NCI-H128 (cell line): ENCODE measurements at regions not wholly inside any gene's neighbourhood (a gene's known extent, or its start where the extent isn't known, plus 50 kb on each side); places are given as distances from the start of the nearest gene placed in this dataset.

Experiments
- DNase-seq: peaks from one replicate; lab custom pipeline; 2025; ENCODE audit not compliant: unreplicated experiment; lab: John Stamatoyannopoulos, UW

- no peak for DNase-seq
These were observed 1278.6 kb downstream of the PCDH7 start for GRCh38 chr4:31998807-31999206.

- no peak for DNase-seq
These were observed 1279.7 kb downstream of the PCDH7 start for GRCh38 chr4:31999848-32000247.

GRCh38 chr4:32000846-32001488 lies 1280.8 kb downstream of the PCDH7 start:
- no peak for DNase-seq

- DNase-seq: no peak
These were observed 1282.0 kb downstream of the PCDH7 start for GRCh38 chr4:32002037-32002747.

DNA sequence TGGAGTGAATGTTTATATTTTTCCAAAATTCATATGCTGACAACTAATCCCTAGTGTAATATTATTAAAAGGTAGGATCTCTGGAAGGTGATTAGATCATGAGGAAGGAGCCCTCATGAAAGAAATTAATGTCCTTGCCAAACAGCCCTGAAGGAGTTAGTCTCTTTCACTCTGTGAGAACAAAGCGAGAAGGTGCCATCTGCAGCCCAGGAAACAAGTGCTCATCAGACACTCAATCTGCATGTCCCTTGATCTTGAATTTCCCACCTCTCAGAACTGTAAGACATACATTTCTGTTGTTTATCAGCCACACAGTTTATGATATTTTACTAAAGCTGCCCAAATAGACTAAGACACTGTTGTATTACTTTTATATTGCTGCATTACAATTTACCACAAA lies 1283.4 kb downstream of the PCDH7 start:
- DNase-seq: no peak

DNA sequence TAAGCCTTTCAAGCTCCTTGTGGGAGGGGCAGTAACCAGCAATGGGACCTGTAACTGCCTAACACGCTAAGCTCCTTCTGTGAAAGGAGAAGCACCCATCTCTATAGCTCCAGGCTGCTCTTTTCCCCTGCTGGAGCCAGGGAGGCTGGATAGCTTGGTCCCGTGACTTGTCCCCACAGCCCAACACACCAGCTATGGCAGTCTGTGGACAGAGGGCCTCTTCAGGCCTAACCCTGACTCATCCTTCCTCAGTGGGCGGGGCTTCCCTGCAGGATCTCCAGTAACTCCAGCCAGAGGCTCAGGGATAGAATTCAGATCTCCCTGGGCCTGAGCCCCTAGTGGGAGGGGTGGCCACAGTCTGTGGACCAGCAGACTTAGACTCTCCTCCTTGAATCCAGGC lies 1290.1 kb downstream of the PCDH7 start:
- DNase-seq: no peak

DNA sequence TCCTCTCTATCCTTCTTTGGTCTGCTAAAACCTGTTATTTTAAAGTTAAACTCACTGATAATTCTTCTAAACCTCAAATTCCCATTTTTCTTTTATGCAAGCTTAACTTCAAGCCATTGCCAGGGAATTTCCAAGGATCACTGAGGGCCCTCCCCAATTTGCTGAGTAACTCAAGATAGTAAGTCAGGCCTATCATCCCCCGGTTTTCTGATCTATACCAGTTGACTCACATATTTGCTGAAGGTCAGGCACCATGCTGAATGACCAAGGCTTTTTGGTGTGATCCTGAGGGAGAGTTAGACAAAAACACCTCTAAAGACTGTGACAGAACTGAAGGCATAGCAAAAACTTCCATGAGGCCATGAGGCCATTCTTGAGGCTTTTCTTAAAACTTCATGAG lies 1301.9 kb downstream of the PCDH7 start:
- DNase-seq: no peak

DNA sequence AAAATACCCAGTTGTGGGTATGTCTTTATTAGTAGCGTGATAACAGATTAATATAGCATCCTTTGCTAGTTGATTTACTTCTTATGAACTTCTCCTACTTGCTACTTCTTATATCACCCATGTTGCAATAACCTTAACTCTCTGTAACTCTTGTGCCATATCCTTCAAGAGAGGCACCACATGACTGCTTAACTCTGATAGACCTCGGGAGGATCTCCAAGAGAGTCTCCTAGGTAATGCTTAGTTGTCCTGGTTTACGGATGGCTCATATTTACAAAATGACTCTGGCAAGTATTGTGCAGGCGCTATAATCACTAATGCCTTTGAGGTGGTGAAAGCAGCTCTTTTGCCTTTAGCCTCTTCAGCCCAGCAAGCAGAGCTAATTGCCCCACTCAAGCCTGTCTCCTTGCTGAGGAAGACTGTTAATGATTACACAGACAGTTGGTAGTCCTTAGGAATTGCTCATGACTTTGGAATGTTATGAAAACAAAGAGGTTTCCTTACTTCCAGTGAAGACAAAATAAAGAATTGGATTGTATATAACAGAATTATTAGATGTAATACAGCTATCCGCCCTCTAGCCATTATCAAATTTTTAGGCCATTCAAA lies 1305.8 kb downstream of the PCDH7 start:
- no peak for DNase-seq

GRCh38 chr4:32030406-32030805 lies 1310.2 kb downstream of the PCDH7 start:
- no peak for DNase-seq

DNA sequence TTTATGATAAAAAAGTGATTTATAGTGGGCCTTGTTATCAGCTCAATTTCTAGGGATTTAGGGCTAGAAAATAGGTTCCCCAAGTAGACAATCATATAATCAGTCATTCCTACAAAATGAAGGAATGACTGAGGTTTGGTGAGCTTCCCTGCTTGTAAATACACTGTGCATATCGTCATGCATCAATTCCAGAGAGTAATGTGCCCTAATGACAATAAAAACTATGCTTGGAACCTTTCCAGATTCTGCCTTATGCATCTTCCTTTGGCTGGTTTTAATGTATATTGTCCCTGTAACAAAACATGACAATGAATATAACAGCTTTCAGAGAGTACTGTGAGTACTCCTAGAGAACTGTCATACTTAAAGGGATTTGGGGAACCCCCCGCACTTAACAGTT lies 1310.9 kb downstream of the PCDH7 start:
- DNase-seq: no peak

DNA sequence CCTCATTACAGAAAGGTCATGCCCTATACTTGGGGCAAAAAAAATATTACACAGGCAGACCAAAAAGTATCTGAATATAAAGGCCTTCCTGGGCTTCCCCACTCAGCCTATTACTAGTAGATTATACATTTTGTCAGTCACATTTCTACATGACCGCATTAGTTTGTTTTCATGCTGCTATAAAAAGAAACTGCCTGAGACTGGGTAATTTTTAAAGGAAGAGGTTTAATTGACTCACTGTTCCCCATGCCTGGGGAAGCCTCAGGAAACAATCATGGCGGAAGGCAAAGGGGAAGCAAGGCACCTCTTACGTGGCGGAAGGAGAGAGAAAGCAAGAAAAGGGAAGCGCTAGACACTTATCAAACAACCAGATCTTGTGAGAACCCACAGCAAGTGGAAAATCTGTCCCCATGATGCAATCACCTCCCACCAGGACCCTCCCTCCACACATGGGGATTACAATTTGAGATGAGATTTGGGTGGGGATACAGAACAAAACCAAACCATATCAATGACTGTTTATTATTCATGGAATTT lies 1312.0 kb downstream of the PCDH7 start:
- no peak for DNase-seq

- no peak for DNase-seq
These were observed 1317.2 kb downstream of the PCDH7 start for GRCh38 chr4:32037399-32037798.

GRCh38 chr4:32042486-32043247 lies 1322.5 kb downstream of the PCDH7 start:
- DNase-seq: no peak

GRCh38 chr4:32043248-32043633 lies 1323.1 kb downstream of the PCDH7 start:
- no peak for DNase-seq

GRCh38 chr4:32061916-32062315 lies 1341.7 kb downstream of the PCDH7 start:
- DNase-seq: no peak

DNA sequence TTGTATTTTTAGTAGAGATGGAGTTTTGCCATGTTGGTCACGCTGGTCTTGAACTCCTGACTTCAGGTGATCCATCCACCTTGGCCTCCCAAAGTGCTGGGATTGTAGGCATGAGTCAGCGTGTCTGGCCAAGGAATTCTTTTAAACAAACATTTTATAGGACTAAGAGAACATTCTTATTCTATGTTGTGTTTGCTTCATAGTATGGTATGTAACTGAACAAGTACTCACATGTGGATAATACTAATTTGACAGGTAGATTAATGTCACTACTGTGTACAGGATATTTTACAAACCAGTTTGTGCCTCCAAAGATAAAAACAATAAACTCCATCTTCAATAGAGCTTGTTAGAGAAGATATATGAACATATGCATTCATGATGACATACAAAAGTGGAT lies 1353.4 kb downstream of the PCDH7 start:
- DNase-seq: no peak

DNA sequence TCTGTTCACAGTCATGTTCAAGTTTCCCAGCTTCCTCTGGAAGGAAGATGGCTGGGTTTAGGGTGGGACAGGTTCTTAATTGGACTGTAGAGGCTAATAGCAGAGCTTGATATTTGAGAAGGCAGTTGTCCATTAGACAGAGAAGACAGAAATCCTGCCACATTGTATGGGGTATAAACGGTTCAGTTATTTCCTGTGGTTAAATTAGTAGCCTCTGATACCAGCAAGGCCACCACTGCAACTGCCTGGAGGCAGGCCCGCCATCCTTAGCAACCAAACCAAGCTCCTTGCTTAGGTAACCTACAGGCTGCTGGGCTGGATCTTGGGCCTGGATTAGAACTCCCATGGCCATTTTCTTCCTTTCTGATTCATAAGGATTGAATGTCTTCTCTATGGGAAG lies 1367.0 kb downstream of the PCDH7 start:
- DNase-seq: no peak

DNA sequence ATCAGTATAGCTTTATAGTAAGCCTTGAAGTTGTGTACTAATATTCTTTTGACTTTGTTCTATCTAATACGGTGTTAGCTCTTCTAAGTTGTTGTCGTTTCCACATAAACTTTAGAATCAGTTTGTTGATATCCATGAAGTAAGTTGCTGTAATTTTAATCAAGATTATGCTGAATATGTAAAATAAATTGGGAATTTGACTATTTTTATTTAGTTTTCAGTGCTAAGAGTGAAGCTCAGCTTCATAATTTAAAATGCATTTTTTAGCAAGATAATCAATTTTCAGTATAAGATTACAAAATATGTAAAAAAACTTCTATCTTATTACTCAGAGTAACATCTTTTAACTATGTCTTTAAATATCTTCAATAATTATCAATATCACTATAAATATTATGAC lies 1374.8 kb downstream of the PCDH7 start:
- no peak for DNase-seq

DNA sequence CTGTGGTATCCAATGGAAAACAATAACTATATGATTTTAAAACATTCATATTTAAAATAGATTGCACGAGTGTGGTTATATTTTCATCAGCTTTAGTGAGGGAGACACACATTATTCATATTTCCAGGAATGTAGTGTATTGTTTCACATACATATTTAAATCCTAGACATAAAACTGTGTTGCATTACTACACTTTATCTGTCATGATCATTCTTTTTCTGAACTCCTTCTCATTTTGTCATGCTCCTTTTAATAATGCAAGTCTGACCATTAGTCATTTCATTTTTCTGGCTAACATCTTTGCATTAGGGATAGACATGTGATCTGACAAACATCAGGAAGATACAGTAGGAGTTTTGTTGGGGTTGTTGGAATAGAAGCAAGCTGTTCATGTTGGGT lies 1382.7 kb downstream of the PCDH7 start:
- no peak for DNase-seq

- DNase-seq: no peak
These were observed 1386.6 kb downstream of the PCDH7 start for GRCh38 chr4:32106767-32107166.

DNA sequence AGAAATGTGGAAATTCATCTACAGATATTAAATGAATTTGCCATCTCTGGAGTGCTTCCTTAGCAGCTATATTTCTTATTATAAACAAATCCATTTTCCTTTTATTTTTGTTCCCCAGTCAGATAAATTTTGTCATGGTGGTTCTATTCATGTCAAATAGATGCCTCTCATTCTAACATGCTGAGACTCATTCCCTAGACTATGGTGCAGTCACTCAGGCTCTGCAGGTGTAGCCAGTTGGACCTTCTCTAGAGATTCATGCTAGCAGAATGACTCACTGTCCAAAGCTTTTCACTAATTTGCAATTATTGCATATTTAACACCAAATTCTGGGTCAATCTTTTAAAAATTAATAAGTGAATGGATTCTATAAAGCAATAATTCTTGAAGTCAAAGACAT lies 1392.7 kb downstream of the PCDH7 start:
- DNase-seq: no peak

- no peak for DNase-seq
These were observed 1397.5 kb downstream of the PCDH7 start for GRCh38 chr4:32117693-32118092.
